ENCODE measurements at regions not wholly inside any gene's neighbourhood (a gene's known extent, or its start where the extent isn't known, plus 50 kb on each side); places are given as distances from the start of the nearest gene placed in this dataset.
A peak's percentile ranks its signal among the peaks of the same experiment; 100 is the strongest.

GRCh38 chr5:38607396-38607795, 51.0 kb upstream of the LIFR start:
- FAIRE-seq, result no peak

GRCh38 chr5:38607930-38608564, 51.6 kb upstream of the LIFR start:
- DNase-seq (ENCODE audit: insufficient read length, low spot score), result no peak
- no peak for FAIRE-seq
- no peak for TF ChIP-seq CTCF (IDR thresholded peaks at IDR 0.05; ENCODE audit: insufficient read depth, missing control alignments)

More at GRCh38 chr5:38607396-38607795, 51.0 kb upstream of the LIFR start:
- TF ChIP-seq CTCF (IDR thresholded peaks at IDR 0.05; ENCODE audit: insufficient read depth, missing control alignments), result no peak
- DNase-seq (ENCODE audit: insufficient read length, low spot score), result no peak

GRCh38 chr5:38608874-38609273, 52.4 kb upstream of the LIFR start:
- FAIRE-seq, result peak; percentile 51
- no peak for TF ChIP-seq CTCF (IDR thresholded peaks at IDR 0.05; ENCODE audit: insufficient read depth, missing control alignments)

GRCh38 chr5:38612851-38613250, 56.4 kb upstream of the LIFR start:
- no peak for TF ChIP-seq CTCF (IDR thresholded peaks at IDR 0.05; ENCODE audit: insufficient read depth, missing control alignments)
- DNase-seq (ENCODE audit: insufficient read length, low spot score) (no peak), FAIRE-seq (no peak)

More at GRCh38 chr5:38608874-38609273, 52.4 kb upstream of the LIFR start:
- peak; percentile 20 for DNase-seq (ENCODE audit: insufficient read length, low spot score)

GRCh38 chr5:38613490-38613889, 57.0 kb upstream of the LIFR start:
- no peak for TF ChIP-seq CTCF (IDR thresholded peaks at IDR 0.05; ENCODE audit: insufficient read depth, missing control alignments)
- no peak for DNase-seq (ENCODE audit: insufficient read length, low spot score)
- FAIRE-seq, result no peak

- FAIRE-seq, result no peak
- no peak for TF ChIP-seq CTCF (IDR thresholded peaks at IDR 0.05; ENCODE audit: insufficient read depth, missing control alignments)
- DNase-seq (ENCODE audit: insufficient read length, low spot score), result no peak
Observed at GRCh38 chr5:38613992-38614836, 57.8 kb upstream of the LIFR start.

GRCh38 chr5:38615042-38615441, 58.6 kb upstream of the LIFR start:
- no peak for TF ChIP-seq CTCF (IDR thresholded peaks at IDR 0.05; ENCODE audit: insufficient read depth, missing control alignments)
- FAIRE-seq (no peak), DNase-seq (ENCODE audit: insufficient read length, low spot score) (no peak)
